ENCODE measurements at regions not wholly inside any gene's neighbourhood (a gene's known extent, or its start where the extent isn't known, plus 50 kb on each side); places are given as distances from the start of the nearest gene placed in this dataset.

GRCh38 chr3:166556955-166557354 lies 719.7 kb upstream of the BCHE start:
- Histone ChIP-seq H3K4me1 (ENCODE audit: control insufficient read depth, extremely low read depth, insufficient read depth, low read length) (no peaks in the 10 kb centered on the region), H4K20me1 (ENCODE audit: control insufficient read depth, extremely low read depth, insufficient read depth, low read length) (no peaks in the 10 kb centered on the region), H3K4me2 (ENCODE audit: extremely low read depth, insufficient read depth, low read length) (no peak overlapping the region), H3K79me2 (ENCODE audit: control insufficient read depth, insufficient read depth, low read length) (no peaks in the 10 kb centered on the region), H3K36me3 (ENCODE audit: control insufficient read depth, insufficient read depth, low read length) (no peaks in the 10 kb centered on the region), H3K4me3 (replicated peaks in 1 of 4; ENCODE audit: control extremely low read depth in 1 of 4, insufficient read depth in 1 of 4, low read depth in 3 of 4, low read length in 4 of 4) (no peak overlapping the region), H3K27me3 (ENCODE audit: control insufficient read depth, insufficient read depth, low read length) (no peaks in the 10 kb centered on the region), H3K9ac (ENCODE audit: insufficient read depth, low read length) (no peak overlapping the region), H2AFZ (ENCODE audit: low read length) (no peak overlapping the region), H3K9me3 (ENCODE audit: control insufficient read depth, insufficient read depth, low read depth, low read length) (no peaks in the 10 kb centered on the region), H3K27ac (ENCODE audit: insufficient read depth, low read length) (no peak overlapping the region)
- no peak for DNase-seq (ENCODE audit: low read depth in 2 of 2)
- TF ChIP-seq EZH2 (IDR thresholded peaks at IDR 0.05; ENCODE audit: low read length, missing control alignments) = no peak
- no peak for TF ChIP-seq CTCF (conservative IDR thresholded peaks at IDR 0.05 in 1 of 2, IDR thresholded peaks at IDR 0.05 in 1 of 2; ENCODE audit: low read depth in 1 of 2, low read length in 2 of 2)

DNA sequence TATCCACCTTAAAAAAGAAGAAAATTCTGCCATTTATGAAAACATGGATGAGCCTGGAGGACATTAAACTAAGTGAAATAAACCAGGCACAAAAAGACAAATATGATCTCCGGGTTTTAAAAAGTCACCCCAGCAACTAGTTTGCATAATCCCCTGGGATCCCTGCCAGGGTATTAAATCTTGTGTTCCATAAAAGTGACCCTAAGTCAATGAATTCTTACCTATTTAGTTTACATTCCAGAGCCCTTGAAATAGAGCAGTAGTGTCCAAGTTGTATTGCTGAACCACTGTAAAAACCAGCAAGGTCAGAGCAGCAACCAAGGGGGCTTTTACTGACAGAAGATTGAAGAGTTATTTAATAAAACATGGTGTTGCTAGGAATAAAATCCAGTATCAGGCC lies 716.8 kb upstream of the BCHE start:
- DNase-seq (ENCODE audit: low read depth in 2 of 2) = peak; percentile 6 to 15
- no peaks in the 10 kb centered on the region for H3K36me3 ChIP-seq (ENCODE audit: control insufficient read depth, insufficient read depth, low read length)
- no peak overlapping the region for H3K4me3 ChIP-seq (replicated peaks in 1 of 4; ENCODE audit: control extremely low read depth in 1 of 4, insufficient read depth in 1 of 4, low read depth in 3 of 4, low read length in 4 of 4)
- TF ChIP-seq CTCF (conservative IDR thresholded peaks at IDR 0.05 in 1 of 2, IDR thresholded peaks at IDR 0.05 in 1 of 2; ENCODE audit: low read depth in 1 of 2, low read length in 2 of 2) (no peak), EZH2 (IDR thresholded peaks at IDR 0.05; ENCODE audit: low read length, missing control alignments) (no peak)
- H3K27me3 ChIP-seq (ENCODE audit: control insufficient read depth, insufficient read depth, low read length) = no peaks in the 10 kb centered on the region
- no peak overlapping the region for H3K9ac ChIP-seq (ENCODE audit: insufficient read depth, low read length)
- H3K27ac ChIP-seq (ENCODE audit: insufficient read depth, low read length) = no peak overlapping the region
- no peaks in the 10 kb centered on the region for H4K20me1 ChIP-seq (ENCODE audit: control insufficient read depth, extremely low read depth, insufficient read depth, low read length)
- no peaks in the 10 kb centered on the region for H3K9me3 ChIP-seq (ENCODE audit: control insufficient read depth, insufficient read depth, low read depth, low read length)
- H3K4me1 ChIP-seq (ENCODE audit: control insufficient read depth, extremely low read depth, insufficient read depth, low read length) = no peaks in the 10 kb centered on the region
- no peaks in the 10 kb centered on the region for H3K79me2 ChIP-seq (ENCODE audit: control insufficient read depth, insufficient read depth, low read length)
- no peak overlapping the region for H3K4me2 ChIP-seq (ENCODE audit: extremely low read depth, insufficient read depth, low read length)
- H2AFZ ChIP-seq (ENCODE audit: low read length) = no peak overlapping the region

GRCh38 chr3:166533740-166534139 lies 696.5 kb upstream of the BCHE start:
- Histone ChIP-seq H3K4me1 (ENCODE audit: control insufficient read depth, extremely low read depth, insufficient read depth, low read length) (no peaks in the 10 kb centered on the region), H3K79me2 (ENCODE audit: control insufficient read depth, insufficient read depth, low read length) (no peaks in the 10 kb centered on the region)

More at GRCh38 chr3:166533740-166534139, 696.5 kb upstream of the BCHE start:
- Histone ChIP-seq H3K27me3 (ENCODE audit: control insufficient read depth, insufficient read depth, low read length) (no peaks in the 10 kb centered on the region), H3K36me3 (ENCODE audit: control insufficient read depth, insufficient read depth, low read length) (no peaks in the 10 kb centered on the region), H3K4me3 (replicated peaks in 1 of 4; ENCODE audit: control extremely low read depth in 1 of 4, insufficient read depth in 1 of 4, low read depth in 3 of 4, low read length in 4 of 4) (no peak overlapping the region), H3K9me3 (ENCODE audit: control insufficient read depth, insufficient read depth, low read depth, low read length) (no peaks in the 10 kb centered on the region), H3K27ac (ENCODE audit: insufficient read depth, low read length) (no peak overlapping the region), H4K20me1 (ENCODE audit: control insufficient read depth, extremely low read depth, insufficient read depth, low read length) (no peaks in the 10 kb centered on the region), H2AFZ (ENCODE audit: low read length) (no peak overlapping the region), H3K4me2 (ENCODE audit: extremely low read depth, insufficient read depth, low read length) (no peak overlapping the region), H3K9ac (ENCODE audit: insufficient read depth, low read length) (no peak overlapping the region)
- TF ChIP-seq EZH2 (IDR thresholded peaks at IDR 0.05; ENCODE audit: low read length, missing control alignments) (no peak), CTCF (conservative IDR thresholded peaks at IDR 0.05 in 1 of 2, IDR thresholded peaks at IDR 0.05 in 1 of 2; ENCODE audit: low read depth in 1 of 2, low read length in 2 of 2) (no peak)
- no peak for DNase-seq (ENCODE audit: low read depth in 2 of 2)
